IMR-90 (cell line): ENCODE measurements at regions not wholly inside any gene's neighbourhood (a gene's known extent, or its start where the extent isn't known, plus 50 kb on each side); places are given as distances from the start of the nearest gene placed in this dataset.

ENCODE experiments used
- ATAC-seq: fragments of 200-7000 bp; cut with Tn5 transposase; 2 replicates; pipeline ENCODE4 v1.9.1; 2020; ENCODE audit warnings: low read depth, mild to moderate bottlenecking, moderate library complexity
- BruUV-seq: library from RNA; stranded (reverse); fragments of 400-500 nt; replicated peaks from 2 replicates; lab custom pipeline; 2021; lab: Mats Ljungman, UMichigan
- CTCF ChIA-PET: fragments of 300-600 bp; formaldehyde crosslinking; extraction: SDS; loops from one replicate; lab custom pipeline; 2021; ENCODE audit warnings: antibody characterized with exemption; lab: Yijun Ruan, JAX
- POLR2A ChIA-PET: fragments of 300-600 bp; sonication (Branson Sonifier 250); formaldehyde crosslinking; loops from one replicate; lab custom pipeline; 2022; ENCODE audit warnings: antibody characterized with exemption; ENCODE audit not compliant: unreplicated experiment; lab: Charles Lee
- DNase-seq: peaks from one replicate; pipeline ENCODE4 v3.0.0; 2013
- H2AFZ ChIP-seq: replicated peaks from 2 replicates; pipeline ENCODE3; 2013; ENCODE audit warnings: low read length, mild to moderate bottlenecking; ENCODE audit not compliant: poor library complexity
- H2AK5ac ChIP-seq: 2 replicates; pipeline ENCODE4 v1.6.1; 2013; ENCODE audit warnings: low read depth, low read length, inconsistent platforms
- H2AK9ac ChIP-seq: replicated peaks from 2 replicates; pipeline ENCODE3; 2013; ENCODE audit warnings: mild to moderate bottlenecking, low read depth, low read length, moderate library complexity; ENCODE audit not compliant: poor library complexity
- H2BK120ac ChIP-seq: 2 replicates; pipeline ENCODE4 v1.6.1; 2013; ENCODE audit warnings: low read depth, low read length, inconsistent platforms
- H2BK15ac ChIP-seq: 3 replicates; pipeline ENCODE4 v1.6.1; 2013; ENCODE audit warnings: low read depth, low read length, inconsistent platforms
- H2BK20ac ChIP-seq: 2 replicates; pipeline ENCODE4 v1.6.1; 2013; ENCODE audit warnings: low read depth, mild to moderate bottlenecking, inconsistent platforms, low read length, moderate library complexity
- H2BK5ac ChIP-seq: 2 replicates; pipeline ENCODE4 v1.6.1; 2013; ENCODE audit warnings: mild to moderate bottlenecking, low read depth, low read length, inconsistent platforms; ENCODE audit not compliant: poor library complexity, severe bottlenecking
- H3K14ac ChIP-seq: replicated peaks from 2 replicates; pipeline ENCODE4 v1.6.1; 2013; ENCODE audit warnings: low read depth, low read length, inconsistent platforms
- H3K18ac ChIP-seq: 2 replicates; pipeline ENCODE4 v1.6.1; 2013; ENCODE audit warnings: low read depth, low read length, control low read depth
- H3K23ac ChIP-seq: 2 replicates; pipeline ENCODE4 v1.6.1; 2013; ENCODE audit warnings: low read depth, low read length, inconsistent platforms
- H3K27ac ChIP-seq: 2 replicates; pipeline ENCODE4 v1.5.1; 2013; ENCODE audit warnings: mild to moderate bottlenecking, control low read depth, low read length; ENCODE audit not compliant: insufficient read depth
- H3K27me3 ChIP-seq: 2 replicates; pipeline ENCODE4 v1.6.1; 2013; ENCODE audit warnings: low read length; ENCODE audit not compliant: control insufficient read depth, insufficient read depth
- H3K36me3 ChIP-seq: 2 replicates; pipeline ENCODE4 v1.6.1; 2013; ENCODE audit warnings: low read length, mixed read lengths; ENCODE audit not compliant: control insufficient read depth, insufficient read depth
- H3K4ac ChIP-seq: 2 replicates; pipeline ENCODE4 v1.6.1; 2013; ENCODE audit warnings: low read depth, low read length, inconsistent platforms
- H3K4me1 ChIP-seq: 2 replicates; pipeline ENCODE4 v1.6.1; 2013; ENCODE audit warnings: low read length, mixed read lengths; ENCODE audit not compliant: control insufficient read depth, insufficient read depth
- H3K4me2 ChIP-seq: 2 replicates; pipeline ENCODE4 v1.6.1; 2013; ENCODE audit warnings: low read depth, mild to moderate bottlenecking, control low read depth, low read length, moderate library complexity
- H3K4me3 ChIP-seq: 2 replicates; pipeline ENCODE4 v1.5.1; 2013; ENCODE audit warnings: low read depth, mild to moderate bottlenecking, control low read depth, low read length, moderate library complexity; ENCODE audit not compliant: insufficient read depth
- H3K56ac ChIP-seq: 2 replicates; pipeline ENCODE4 v1.6.1; 2013; ENCODE audit warnings: low read length, inconsistent platforms; ENCODE audit not compliant: insufficient read depth; ENCODE audit errors: extremely low read depth
- H3K79me1 ChIP-seq, 2 experiments: 2 replicates each; pipeline ENCODE4 v1.6.1; 2013; ENCODE audit warnings: low read length in 2 of 2, inconsistent platforms in 1 of 2, low read depth in 1 of 2
- H3K9ac ChIP-seq: 2 replicates; pipeline ENCODE4 v1.6.1; 2013; ENCODE audit warnings: low read depth, low read length, control low read depth
- H3K9me1 ChIP-seq: 2 replicates; pipeline ENCODE4 v1.6.1; 2013; ENCODE audit warnings: low read length, inconsistent platforms; ENCODE audit not compliant: insufficient read depth
- H3K9me3 ChIP-seq: 2 replicates; pipeline ENCODE4 v1.6.1; 2013; ENCODE audit warnings: low read length; ENCODE audit not compliant: control insufficient read depth, insufficient read depth
- H4K20me1 ChIP-seq: 2 replicates; pipeline ENCODE4 v1.6.1; 2013; ENCODE audit warnings: low read length, inconsistent platforms; ENCODE audit not compliant: insufficient read depth
- H4K5ac ChIP-seq: 2 replicates; pipeline ENCODE4 v1.6.1; 2013; ENCODE audit warnings: mild to moderate bottlenecking, low read depth, low read length, control low read depth
- H4K8ac ChIP-seq, 2 experiments: 2 replicates each; pipeline ENCODE4 v1.6.1; 2013; ENCODE audit warnings: low read depth in 2 of 2, low read length in 2 of 2, control low read depth in 1 of 2, inconsistent platforms in 1 of 2
- H4K91ac ChIP-seq: 2 replicates; pipeline ENCODE4 v1.6.1; 2013; ENCODE audit warnings: low read depth, low read length, inconsistent platforms; ENCODE audit not compliant: insufficient read depth
- BHLHE40 ChIP-seq: fragments of 150-350 bp; IDR thresholded peaks from 2 replicates; pipeline ENCODE4 v1.6.1; 2016; ENCODE audit warnings: mild to moderate bottlenecking, low read depth, low read length
- CEBPB ChIP-seq: IDR thresholded peaks from 2 replicates; pipeline ENCODE4 v1.6.1; 2012; ENCODE audit warnings: low read depth, low read length, improper control_type of control experiment
- MAZ ChIP-seq: IDR thresholded peaks from 2 replicates; pipeline ENCODE4 v1.6.1; 2012; ENCODE audit warnings: low read depth, mild to moderate bottlenecking, low read length, improper control_type of control experiment, moderate library complexity, borderline replicate concordance
- NFE2L2 ChIP-seq: fragments of 150-350 bp; IDR thresholded peaks from 2 replicates; pipeline ENCODE4 v1.6.1; 2016; ENCODE audit warnings: low read depth, mild to moderate bottlenecking, low read length
- RCOR1 ChIP-seq: IDR thresholded peaks from 2 replicates; pipeline ENCODE4 v1.6.1; 2012; ENCODE audit warnings: mild to moderate bottlenecking, low read length, improper control_type of control experiment; ENCODE audit not compliant: insufficient replicate concordance
- RFX5 ChIP-seq: IDR thresholded peaks from 2 replicates; pipeline ENCODE4 v1.8.0; 2012; ENCODE audit warnings: low read depth, mild to moderate bottlenecking, low read length, moderate library complexity
- SMC3 ChIP-seq: fragments of 150-350 bp; IDR thresholded peaks from 2 replicates; pipeline ENCODE4 v1.6.1; 2016; ENCODE audit warnings: low read depth, mild to moderate bottlenecking, antibody characterized with exemption, low read length, moderate library complexity
- WGBS, 2 experiments: methylation state at CpG; one replicate each; pipeline versions ENCODE4 v1.1.5 to v1.1.7; 2013; ENCODE audit warnings: missing lambda C conversion rate in 2 of 2; ENCODE audit not compliant: insufficient read length in 1 of 2; ENCODE audit errors: extremely low coverage in 2 of 2; 5-methylcytosine and 5-hydroxymethylcytosine counted together
- dilution Hi-C: fragments of 300-500 bp; cut with HindIII; formaldehyde crosslinking; loops from one replicate; pipeline ENCODE4 v1.14.3; 2018; ENCODE audit warnings: low sequenced_read_pairs; ENCODE audit not compliant: unreplicated experiment
- in situ Hi-C: fragments of 300-500 bp; cut with MboI; formaldehyde crosslinking; loops from 3 replicates; pipeline ENCODE4 v1.14.3; 2019; ENCODE audit warnings: low sequenced_read_pairs, inconsistent platforms, mixed read lengths
- intact Hi-C: fragments of 100-400 bp; cut with micrococcal nuclease; formaldehyde crosslinking; loops from 2 replicates; pipeline ENCODE4 v1.10.0; 2022
- TF ChIP-seq, protein P1 (sequence below): fragments of 150-350 bp; IDR thresholded peaks from 2 replicates; pipeline ENCODE4 v1.6.1; 2017; ENCODE audit warnings: mild to moderate bottlenecking, antibody characterized with exemption, low read length, low read depth

DNA sequence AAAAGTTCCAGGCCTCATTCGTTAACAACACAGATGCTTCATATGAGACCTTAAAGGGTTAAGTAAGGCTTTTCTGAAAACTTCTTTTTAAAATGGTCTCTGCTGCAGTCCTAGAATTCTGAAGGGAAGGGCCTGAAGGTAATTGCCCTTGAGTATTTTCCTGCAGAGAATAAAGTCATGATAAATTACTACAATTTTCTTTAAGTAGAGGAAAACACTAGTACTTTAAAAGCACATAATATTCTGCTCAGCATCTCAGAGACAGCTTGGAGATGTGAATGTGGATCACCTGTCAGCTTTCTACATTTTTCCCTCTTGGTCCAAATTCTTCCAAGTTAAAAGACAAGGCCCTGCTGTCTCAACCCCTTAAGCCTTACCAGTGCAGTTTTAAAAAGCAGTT, 419.5 kb downstream of the MFSD1 start:
- no peak overlapping the region for H3K56ac ChIP-seq
- H3K4me2 ChIP-seq: no peak overlapping the region
- ATAC-seq (no peak), DNase-seq (no peak)
- no peak overlapping the region for H2AK9ac ChIP-seq
- H3K4ac ChIP-seq: no peak overlapping the region
- no peak overlapping the region for H3K23ac ChIP-seq
- in situ Hi-C loops: no loop called here
- no peak overlapping the region for H3K9ac ChIP-seq
- H3K18ac ChIP-seq: no peak overlapping the region
- no peak overlapping the region for H2AK5ac ChIP-seq
- TF ChIP-seq SMC3 (no peak), RFX5 (no peak), BHLHE40 (no peak), NFE2L2 (no peak), CEBPB (no peak), MAZ (no peak), RCOR1 (no peak)
- TF ChIP-seq, protein P1, sequence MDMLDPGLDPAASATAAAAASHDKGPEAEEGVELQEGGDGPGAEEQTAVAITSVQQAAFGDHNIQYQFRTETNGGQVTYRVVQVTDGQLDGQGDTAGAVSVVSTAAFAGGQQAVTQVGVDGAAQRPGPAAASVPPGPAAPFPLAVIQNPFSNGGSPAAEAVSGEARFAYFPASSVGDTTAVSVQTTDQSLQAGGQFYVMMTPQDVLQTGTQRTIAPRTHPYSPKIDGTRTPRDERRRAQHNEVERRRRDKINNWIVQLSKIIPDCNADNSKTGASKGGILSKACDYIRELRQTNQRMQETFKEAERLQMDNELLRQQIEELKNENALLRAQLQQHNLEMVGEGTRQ: no peak
- no peaks in the 10 kb centered on the region for H3K79me1 ChIP-seq
- no peak overlapping the region for H4K5ac ChIP-seq
- no peaks in the 10 kb centered on the region for H3K9me3 ChIP-seq
- no peak overlapping the region for H2AFZ ChIP-seq
- H2BK15ac ChIP-seq: no peak overlapping the region
- intact Hi-C loops: no loop called here
- H3K4me1 ChIP-seq: no peaks in the 10 kb centered on the region
- dilution Hi-C loops: no loop called here
- no peaks in the 10 kb centered on the region for H4K20me1 ChIP-seq
- no peak overlapping the region for H2BK5ac ChIP-seq
- no peak overlapping the region for H4K91ac ChIP-seq
- no CpG with 5 or more reads among the region's 1 CpG for WGBS, 2 experiments
- no peak overlapping the region for H4K8ac ChIP-seq
- BruUV-seq: no TSS peak
- CTCF ChIA-PET: no interaction called here
- no peaks in the 10 kb centered on the region for H3K9me1 ChIP-seq
- H3K4me3 ChIP-seq: no peak overlapping the region
- H3K36me3 ChIP-seq: no peaks in the 10 kb centered on the region
- no peak overlapping the region for H2BK20ac ChIP-seq
- POLR2A ChIA-PET: no interaction called here
- H2BK120ac ChIP-seq: no peak overlapping the region
- H3K14ac ChIP-seq: no peak overlapping the region
- H3K27me3 ChIP-seq: no peaks in the 10 kb centered on the region
- no peak overlapping the region for H3K27ac ChIP-seq
